ENCODE measurements at regions not wholly inside any gene's neighbourhood (a gene's known extent, or its start where the extent isn't known, plus 50 kb on each side); places are given as distances from the start of the nearest gene placed in this dataset.

GRCh38 chr3:117836296-117836695, 1126.7 kb downstream of the TUSC7 start:
- TF ChIP-seq POLR2A (IDR thresholded peaks at IDR 0.05) (no peak), CTCF (IDR thresholded peaks at IDR 0.05) (no peak)

Data from Peyer's patch (tissue), 4 donors.